Bronchial epithelial cell (primary cell): ENCODE measurements at regions not wholly inside any gene's neighbourhood (a gene's known extent, or its start where the extent isn't known, plus 50 kb on each side); places are given as distances from the start of the nearest gene placed in this dataset.

Source experiments
- DNase-seq: peaks from one replicate; pipeline ENCODE4 v3.0.0-alpha.2; 2010; ENCODE audit warnings: low read depth
- FAIRE-seq: peaks from 2 replicates; lab custom pipeline; 2011; peaks lifted over from hg19 to GRCh38; lab: Jason Lieb, UNC
- H3K27me3 ChIP-seq: 2 replicates; pipeline ENCODE4 v1.5.1; 2011; ENCODE audit warnings: low read length; ENCODE audit not compliant: control insufficient read depth, insufficient read depth
- H3K36me3 ChIP-seq: 2 replicates; pipeline ENCODE4 v1.5.1; 2011; ENCODE audit warnings: low read length; ENCODE audit not compliant: control insufficient read depth, insufficient read depth
- H3K4me3 ChIP-seq: 2 replicates; pipeline ENCODE4 v1.5.1; 2011; ENCODE audit warnings: mild to moderate bottlenecking, low read depth, low read length, control low read depth
- TF ChIP-seq, protein P1 (sequence below): IDR thresholded peaks from 2 replicates; pipeline ENCODE4 v1.5.1; 2011; ENCODE audit warnings: mild to moderate bottlenecking, moderate library complexity, low read length, control low read depth, inconsistent platforms; ENCODE audit not compliant: insufficient read depth, severe bottlenecking

DNA sequence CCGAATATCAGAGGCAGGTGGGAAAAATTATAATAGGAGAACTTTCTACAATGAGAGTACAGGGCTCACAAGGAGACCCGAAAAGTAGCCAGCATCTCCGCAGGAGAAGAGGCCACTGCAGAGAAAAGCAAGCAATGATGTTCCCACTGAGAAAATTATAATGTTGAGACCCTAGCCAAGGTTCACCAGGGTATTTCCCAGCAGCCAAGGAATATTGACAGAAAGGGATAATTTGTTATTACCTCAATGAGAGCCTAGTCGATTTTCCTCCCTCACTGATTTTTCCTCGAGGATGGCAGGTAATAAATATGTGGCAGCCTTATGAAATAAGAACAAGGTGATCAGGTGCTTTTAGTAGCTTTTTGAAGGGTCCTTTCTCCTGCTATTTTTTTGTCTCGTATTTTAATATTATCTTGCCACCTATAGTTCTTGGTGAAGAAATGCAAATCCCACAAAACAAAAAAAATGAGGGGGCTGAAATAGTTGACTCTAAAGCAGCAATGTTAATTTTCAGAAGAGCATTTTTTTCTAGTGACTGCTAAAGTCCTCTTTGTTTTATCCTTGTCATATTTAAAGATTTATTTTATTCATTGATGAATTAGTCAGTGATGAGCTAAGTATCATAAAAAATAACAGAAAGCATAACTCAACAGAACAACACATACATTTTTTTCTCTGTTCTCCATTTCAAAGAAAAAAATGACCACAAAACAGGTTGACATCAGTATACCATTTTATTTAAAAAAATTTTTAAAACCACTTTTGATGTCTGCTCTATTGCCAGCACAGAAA, 215.4 kb downstream of the KCNE4 start:
- DNase-seq (no peak), FAIRE-seq (no peak)
- TF ChIP-seq, protein P1, sequence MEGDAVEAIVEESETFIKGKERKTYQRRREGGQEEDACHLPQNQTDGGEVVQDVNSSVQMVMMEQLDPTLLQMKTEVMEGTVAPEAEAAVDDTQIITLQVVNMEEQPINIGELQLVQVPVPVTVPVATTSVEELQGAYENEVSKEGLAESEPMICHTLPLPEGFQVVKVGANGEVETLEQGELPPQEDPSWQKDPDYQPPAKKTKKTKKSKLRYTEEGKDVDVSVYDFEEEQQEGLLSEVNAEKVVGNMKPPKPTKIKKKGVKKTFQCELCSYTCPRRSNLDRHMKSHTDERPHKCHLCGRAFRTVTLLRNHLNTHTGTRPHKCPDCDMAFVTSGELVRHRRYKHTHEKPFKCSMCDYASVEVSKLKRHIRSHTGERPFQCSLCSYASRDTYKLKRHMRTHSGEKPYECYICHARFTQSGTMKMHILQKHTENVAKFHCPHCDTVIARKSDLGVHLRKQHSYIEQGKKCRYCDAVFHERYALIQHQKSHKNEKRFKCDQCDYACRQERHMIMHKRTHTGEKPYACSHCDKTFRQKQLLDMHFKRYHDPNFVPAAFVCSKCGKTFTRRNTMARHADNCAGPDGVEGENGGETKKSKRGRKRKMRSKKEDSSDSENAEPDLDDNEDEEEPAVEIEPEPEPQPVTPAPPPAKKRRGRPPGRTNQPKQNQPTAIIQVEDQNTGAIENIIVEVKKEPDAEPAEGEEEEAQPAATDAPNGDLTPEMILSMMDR, result no peak
- no peaks in the 10 kb centered on the region for H3K36me3 ChIP-seq
- no peaks in the 10 kb centered on the region for H3K27me3 ChIP-seq
- no peak overlapping the region for H3K4me3 ChIP-seq

DNA sequence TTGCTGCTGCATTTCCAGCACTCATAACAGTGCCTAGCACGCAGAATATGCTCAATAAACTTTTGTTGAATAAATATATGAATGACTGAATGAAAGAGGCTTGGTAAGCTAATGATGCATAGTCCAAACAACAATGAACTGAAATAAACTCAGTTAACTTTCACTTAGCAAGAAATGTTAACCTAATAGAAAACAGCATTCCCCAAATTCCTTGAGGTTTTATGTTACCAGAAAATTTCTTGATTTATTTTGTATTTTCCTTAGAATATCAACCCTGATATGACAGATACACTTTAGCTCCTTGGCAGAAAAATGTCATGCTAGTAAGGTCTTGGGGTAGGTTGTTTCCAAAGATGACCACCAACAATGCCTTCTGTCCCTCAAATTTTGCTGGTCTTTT, 217.4 kb downstream of the KCNE4 start:
- FAIRE-seq, result no peak
- DNase-seq, result no peak
- Histone ChIP-seq H3K4me3 (no peak overlapping the region), H3K27me3 (no peaks in the 10 kb centered on the region), H3K36me3 (no peaks in the 10 kb centered on the region)
- TF ChIP-seq, protein P1, result no peak

DNA sequence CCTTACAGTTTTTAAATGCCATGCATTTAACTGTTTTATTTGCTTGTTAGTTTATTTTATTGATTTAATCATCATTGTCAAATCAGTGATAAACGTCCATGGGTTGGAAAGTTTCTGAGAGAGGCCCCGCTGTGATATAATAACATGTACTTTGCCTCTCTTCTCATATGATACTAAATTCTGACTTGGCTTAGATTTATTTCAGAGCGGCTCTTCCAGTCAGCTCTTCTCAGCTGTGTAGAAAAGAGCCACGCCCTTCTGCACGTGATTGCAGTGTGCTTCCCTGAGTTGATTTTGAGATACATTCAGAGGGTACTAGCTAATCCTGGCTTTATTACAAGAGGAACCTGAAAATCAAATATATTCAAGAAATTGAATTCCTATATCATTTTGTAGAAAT, 218.6 kb downstream of the KCNE4 start:
- no peaks in the 10 kb centered on the region for H3K36me3 ChIP-seq
- TF ChIP-seq, protein P1, result no peak
- FAIRE-seq (no peak), DNase-seq (no peak)
- no peak overlapping the region for H3K4me3 ChIP-seq
- no peaks in the 10 kb centered on the region for H3K27me3 ChIP-seq

DNA sequence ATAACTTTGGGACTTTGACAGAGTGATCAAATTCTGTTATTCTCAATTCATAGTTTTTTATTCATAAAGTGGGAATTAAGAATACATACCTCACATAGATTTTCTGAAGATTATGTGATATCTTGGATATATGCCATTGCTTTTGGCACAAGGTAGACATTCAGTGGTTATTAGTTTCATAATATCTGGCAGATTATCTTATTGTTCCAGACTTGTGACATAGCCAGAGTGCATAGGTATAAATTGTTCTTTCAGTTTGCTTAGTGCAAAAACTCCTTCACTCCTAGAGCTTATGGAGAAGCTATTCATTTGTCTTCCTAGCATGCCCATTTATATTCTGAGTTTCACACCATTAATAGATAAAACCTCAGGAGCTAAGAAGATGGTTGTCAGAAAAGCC, 222.0 kb downstream of the KCNE4 start:
- no peak for FAIRE-seq

DNA sequence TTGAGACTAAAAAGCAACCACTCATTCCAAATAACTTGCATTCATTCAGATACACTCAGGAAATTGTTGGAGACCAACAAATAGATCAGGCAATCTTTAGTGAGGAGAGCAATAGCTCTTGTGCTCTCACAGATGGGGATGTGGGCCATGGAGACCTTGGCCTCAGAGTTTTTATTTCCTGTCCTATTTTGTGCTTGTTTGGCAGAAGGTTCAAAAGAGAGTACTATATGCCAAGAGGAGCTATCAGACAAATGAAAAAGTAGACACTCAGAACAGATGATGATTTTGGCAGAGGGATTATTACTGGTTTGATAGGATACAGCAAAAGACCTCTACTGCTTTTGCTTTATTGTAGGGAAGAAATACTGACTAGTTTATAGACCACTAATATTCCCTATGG, 230.2 kb downstream of the KCNE4 start:
- FAIRE-seq (no peak), DNase-seq (no peak)
- Histone ChIP-seq H3K27me3 (no peaks in the 10 kb centered on the region), H3K36me3 (no peaks in the 10 kb centered on the region), H3K4me3 (no peak overlapping the region)
- TF ChIP-seq, protein P1, result no peak

More for the DNA sequence above, 222.0 kb downstream of the KCNE4 start:
- H3K36me3 ChIP-seq, result no peaks in the 10 kb centered on the region
- H3K27me3 ChIP-seq, result no peaks in the 10 kb centered on the region
- TF ChIP-seq, protein P1, result no peak
- DNase-seq, result no peak
- H3K4me3 ChIP-seq, result no peak overlapping the region

DNA sequence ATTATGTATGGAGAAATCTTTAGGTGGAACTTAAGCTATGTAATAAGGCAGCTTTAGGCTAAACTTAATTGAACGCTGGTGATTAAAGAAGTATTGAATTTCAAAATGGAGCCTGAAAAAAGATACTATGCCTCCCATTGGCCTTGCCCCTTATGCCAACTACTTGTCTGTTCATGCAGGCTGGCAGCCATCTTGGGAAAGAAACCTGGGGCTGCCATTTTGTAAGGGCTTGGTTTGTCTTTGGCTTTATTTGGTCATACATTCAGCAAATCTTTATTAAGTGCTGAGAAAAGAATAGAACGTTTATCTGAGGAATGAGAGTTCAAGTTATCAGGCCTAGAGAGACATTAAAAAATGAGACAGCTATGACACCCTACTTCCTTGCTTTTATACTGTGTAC, 231.3 kb downstream of the KCNE4 start:
- H3K36me3 ChIP-seq, result no peaks in the 10 kb centered on the region
- FAIRE-seq, result no peak
- TF ChIP-seq, protein P1, result no peak
- H3K4me3 ChIP-seq, result no peak overlapping the region
- DNase-seq, result no peak
- no peaks in the 10 kb centered on the region for H3K27me3 ChIP-seq
